ENCODE measurements at regions not wholly inside any gene's neighbourhood (a gene's known extent, or its start where the extent isn't known, plus 50 kb on each side); places are given as distances from the start of the nearest gene placed in this dataset.

GRCh38 chr2:155622443-155622842, 710.1 kb downstream of the NR4A2 start:
- Histone ChIP-seq H3K36me3 (ENCODE audit: control insufficient read depth in 2 of 2, insufficient read depth in 1 of 2, low read length in 2 of 2) (no peaks in the 10 kb centered on the region), H3K9me3 (ENCODE audit: control insufficient read depth, insufficient read depth, low read depth, low read length) (no peaks in the 10 kb centered on the region), H3K4me3 (ENCODE audit: low read depth, low read length) (no peak overlapping the region), H3K4me1 (ENCODE audit: control insufficient read depth, insufficient read depth, low read length) (no peaks in the 10 kb centered on the region), H3K27ac (ENCODE audit: extremely low read depth, low read depth, low read length) (no peak overlapping the region)
- no peak for TF ChIP-seq ZNF548 (tag by site-specific recombination; IDR thresholded peaks at IDR 0.05)
- TF ChIP-seq ZNF266 (tag by site-specific recombination; IDR thresholded peaks at IDR 0.05; ENCODE audit: low read depth), result no peak
- no peak for TF ChIP-seq ZNF621 (tag by site-specific recombination; IDR thresholded peaks at IDR 0.05)
- no peak for TF ChIP-seq ZBTB49 (tag by site-specific recombination; IDR thresholded peaks at IDR 0.05; ENCODE audit: low read depth)
- no peak for TF ChIP-seq BCL11A (tag by site-specific recombination; IDR thresholded peaks at IDR 0.05; ENCODE audit: low read depth)
- TF ChIP-seq ZNF366 (tag by site-specific recombination; conservative IDR thresholded peaks at IDR 0.05), result no peak
- TF ChIP-seq ZNF645 (tag by site-specific recombination; IDR thresholded peaks at IDR 0.05), result no peak
- TF ChIP-seq ZNF707 (tag by site-specific recombination; IDR thresholded peaks at IDR 0.05), result no peak
- no peak for TF ChIP-seq ZNF473 (tag by site-specific recombination; IDR thresholded peaks at IDR 0.05)
- CTCF ChIA-PET, result no interaction called here
- POLR2A ChIA-PET, result no interaction called here

- CTCF ChIA-PET, result no interaction called here
- TF ChIP-seq ZNF558 (tag by site-specific recombination; IDR thresholded peaks at IDR 0.05) (no peak), TSHZ1 (tag by site-specific recombination; IDR thresholded peaks at IDR 0.05; ENCODE audit: borderline replicate concordance) (no peak)
- Histone ChIP-seq H3K4me1 (ENCODE audit: control insufficient read depth, insufficient read depth, low read length) (no peaks in the 10 kb centered on the region), H3K9me3 (ENCODE audit: control insufficient read depth, insufficient read depth, low read depth, low read length) (no peaks in the 10 kb centered on the region), H3K4me3 (ENCODE audit: low read depth, low read length) (no peak overlapping the region), H3K36me3 (ENCODE audit: control insufficient read depth in 2 of 2, insufficient read depth in 1 of 2, low read length in 2 of 2) (no peaks in the 10 kb centered on the region), H3K27ac (ENCODE audit: extremely low read depth, low read depth, low read length) (no peak overlapping the region)
- POLR2A ChIA-PET, result no interaction called here
Observed at GRCh38 chr2:155600914-155601760, 731.4 kb downstream of the NR4A2 start.

GRCh38 chr2:155600296-155600695, 732.2 kb downstream of the NR4A2 start:
- TF ChIP-seq ZNF544 (tag by site-specific recombination; IDR thresholded peaks at IDR 0.05) (no peak), KLF1 (tag by site-specific recombination; IDR thresholded peaks at IDR 0.05) (no peak), ZNF350 (tag by site-specific recombination; IDR thresholded peaks at IDR 0.05) (no peak), ZFP3 (tag by site-specific recombination; IDR thresholded peaks at IDR 0.05; ENCODE audit: low read depth) (no peak), ZBTB1 (tag by site-specific recombination; IDR thresholded peaks at IDR 0.05) (no peak), ZNF585B (tag by site-specific recombination; IDR thresholded peaks at IDR 0.05) (no peak), ZNF148 (tag by site-specific recombination; IDR thresholded peaks at IDR 0.05; ENCODE audit: borderline replicate concordance) (no peak), ZNF274 (IDR thresholded peaks at IDR 0.05; ENCODE audit: low read length) (no peak), ZNF274 (tag by site-specific recombination; IDR thresholded peaks at IDR 0.05; ENCODE audit: borderline replicate concordance) (no peak)
- CTCF ChIA-PET, result no interaction called here
- Histone ChIP-seq H3K27ac (ENCODE audit: extremely low read depth, low read depth, low read length) (no peak overlapping the region), H3K9me3 (ENCODE audit: control insufficient read depth, insufficient read depth, low read depth, low read length) (no peaks in the 10 kb centered on the region), H3K4me3 (ENCODE audit: low read depth, low read length) (no peak overlapping the region), H3K36me3 (ENCODE audit: control insufficient read depth in 2 of 2, insufficient read depth in 1 of 2, low read length in 2 of 2) (no peaks in the 10 kb centered on the region), H3K4me1 (ENCODE audit: control insufficient read depth, insufficient read depth, low read length) (no peaks in the 10 kb centered on the region)
- POLR2A ChIA-PET, result no interaction called here
